A673 (cell line): ENCODE measurements at regions not wholly inside any gene's neighbourhood (a gene's known extent, or its start where the extent isn't known, plus 50 kb on each side); places are given as distances from the start of the nearest gene placed in this dataset.
"Not testable (repeated sequence)": the region's sequence is repeated elsewhere in the genome, so short reads cannot be mapped to it uniquely, and the experiment has no call there.

Source experiments
- EZH2 ChIP-seq: fragments of 200-600 bp; sonication (generic); IDR thresholded peaks from 2 replicates; pipeline ENCODE4 v1.6.1; 2017; ENCODE audit warnings: borderline replicate concordance, low read depth, mild to moderate bottlenecking, mixed read lengths, antibody characterized with exemption, low read length; ENCODE audit not compliant: poor library complexity, severe bottlenecking
- TF ChIP-seq, protein P1 (sequence below): fragments of 300-800, 200-600 bp; sonication (generic); conservative IDR thresholded peaks from 2 replicates; pipeline ENCODE4 v1.5.1; 2017; ENCODE audit warnings: low read depth, mild to moderate bottlenecking, antibody characterized with exemption, low read length, moderate library complexity, mixed read lengths

DNA sequence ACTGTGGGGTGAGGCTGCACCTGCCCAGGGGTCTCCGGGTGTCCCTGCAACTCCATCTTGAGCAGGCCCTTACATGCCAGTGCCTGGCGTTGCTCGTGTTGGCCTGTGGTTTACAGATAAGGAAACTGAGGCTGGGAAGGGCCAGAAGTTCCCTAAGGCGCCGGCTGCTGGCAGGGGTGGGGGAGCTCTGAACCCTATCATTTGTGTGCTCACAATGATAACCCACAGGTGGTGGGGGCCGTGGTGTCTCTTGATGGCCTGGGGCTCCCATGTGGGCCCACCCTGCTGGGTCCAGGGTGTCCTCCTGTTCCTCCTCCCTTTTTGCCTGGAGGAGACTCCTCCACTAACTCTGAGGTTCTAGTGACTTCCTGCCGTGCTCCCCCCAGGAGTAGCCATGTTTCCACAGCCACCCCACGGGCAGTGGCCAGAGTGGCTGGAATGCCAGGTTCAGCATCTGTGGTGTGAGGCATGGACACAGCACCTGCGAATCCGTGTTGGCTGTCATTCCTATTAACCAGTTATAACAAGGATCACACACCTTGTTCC, 174.3 kb downstream of the NPIPB11 start:
- TF ChIP-seq, protein P1, sequence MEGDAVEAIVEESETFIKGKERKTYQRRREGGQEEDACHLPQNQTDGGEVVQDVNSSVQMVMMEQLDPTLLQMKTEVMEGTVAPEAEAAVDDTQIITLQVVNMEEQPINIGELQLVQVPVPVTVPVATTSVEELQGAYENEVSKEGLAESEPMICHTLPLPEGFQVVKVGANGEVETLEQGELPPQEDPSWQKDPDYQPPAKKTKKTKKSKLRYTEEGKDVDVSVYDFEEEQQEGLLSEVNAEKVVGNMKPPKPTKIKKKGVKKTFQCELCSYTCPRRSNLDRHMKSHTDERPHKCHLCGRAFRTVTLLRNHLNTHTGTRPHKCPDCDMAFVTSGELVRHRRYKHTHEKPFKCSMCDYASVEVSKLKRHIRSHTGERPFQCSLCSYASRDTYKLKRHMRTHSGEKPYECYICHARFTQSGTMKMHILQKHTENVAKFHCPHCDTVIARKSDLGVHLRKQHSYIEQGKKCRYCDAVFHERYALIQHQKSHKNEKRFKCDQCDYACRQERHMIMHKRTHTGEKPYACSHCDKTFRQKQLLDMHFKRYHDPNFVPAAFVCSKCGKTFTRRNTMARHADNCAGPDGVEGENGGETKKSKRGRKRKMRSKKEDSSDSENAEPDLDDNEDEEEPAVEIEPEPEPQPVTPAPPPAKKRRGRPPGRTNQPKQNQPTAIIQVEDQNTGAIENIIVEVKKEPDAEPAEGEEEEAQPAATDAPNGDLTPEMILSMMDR: not testable (repeated sequence)
- TF ChIP-seq EZH2: not testable (repeated sequence)
